ENCODE measurements at regions not wholly inside any gene's neighbourhood (a gene's known extent, or its start where the extent isn't known, plus 50 kb on each side); places are given as distances from the start of the nearest gene placed in this dataset.
A peak's percentile ranks its signal among the peaks of the same experiment; 100 is the strongest.
"Not testable (repeated sequence)": the region's sequence is repeated elsewhere in the genome, so short reads cannot be mapped to it uniquely, and the experiment has no call there.

- no peak for DNase-seq (ENCODE audit: low spot score)
Measured at GRCh38 chr7:81478664-81479063, 291.2 kb downstream of the HGF start.

GRCh38 chr7:81478201-81478600, 291.6 kb downstream of the HGF start:
- DNase-seq (ENCODE audit: low spot score) = not testable (repeated sequence)

- DNase-seq (ENCODE audit: low spot score) = no peak
Measured at GRCh38 chr7:81473236-81473635, 296.6 kb downstream of the HGF start.

- no peak for DNase-seq (ENCODE audit: low spot score)
Measured at GRCh38 chr7:81470724-81471379, 299.0 kb downstream of the HGF start.

- DNase-seq (ENCODE audit: low spot score) = peak; percentile 72
Measured at GRCh38 chr7:81469869-81470723, 299.8 kb downstream of the HGF start.

- no peak for DNase-seq (ENCODE audit: low spot score)
Measured at GRCh38 chr7:81469153-81469868, 300.5 kb downstream of the HGF start.

- no peak for DNase-seq (ENCODE audit: low spot score)
Measured at GRCh38 chr7:81468526-81468925, 301.3 kb downstream of the HGF start.

- no peak for DNase-seq (ENCODE audit: low spot score)
Measured at GRCh38 chr7:81467964-81468363, 301.9 kb downstream of the HGF start.

GRCh38 chr7:81462672-81463071, 307.2 kb downstream of the HGF start:
- DNase-seq (ENCODE audit: low spot score) = no peak

- DNase-seq (ENCODE audit: low spot score) = no peak
Measured at GRCh38 chr7:81460250-81461045, 309.4 kb downstream of the HGF start.

GRCh38 chr7:81459485-81459884, 310.4 kb downstream of the HGF start:
- DNase-seq (ENCODE audit: low spot score) = no peak

- peak; percentile 15 for DNase-seq (ENCODE audit: low spot score)
Measured at GRCh38 chr7:81457852-81458522, 311.9 kb downstream of the HGF start.

- DNase-seq (ENCODE audit: low spot score) = not testable (repeated sequence)
Measured at GRCh38 chr7:81453770-81454169, 316.1 kb downstream of the HGF start.

- DNase-seq (ENCODE audit: low spot score) = no peak
Measured at GRCh38 chr7:81449105-81449504, 320.7 kb downstream of the HGF start.

GRCh38 chr7:81447351-81447952, 322.4 kb downstream of the HGF start:
- DNase-seq (ENCODE audit: low spot score) = peak; percentile 40

GRCh38 chr7:81446212-81446611, 323.6 kb downstream of the HGF start:
- DNase-seq (ENCODE audit: low spot score) = no peak

- DNase-seq (ENCODE audit: low spot score) = no peak
Measured at GRCh38 chr7:81445462-81445861, 324.4 kb downstream of the HGF start.

GRCh38 chr7:81441750-81442149, 328.1 kb downstream of the HGF start:
- DNase-seq (ENCODE audit: low spot score) = no peak

- DNase-seq (ENCODE audit: low spot score) = no peak
Measured at GRCh38 chr7:81439591-81439990, 330.3 kb downstream of the HGF start.

- DNase-seq (ENCODE audit: low spot score) = not testable (repeated sequence)
Measured at GRCh38 chr7:81437160-81437559, 332.7 kb downstream of the HGF start.
